ENCODE measurements at regions not wholly inside any gene's neighbourhood (a gene's known extent, or its start where the extent isn't known, plus 50 kb on each side); places are given as distances from the start of the nearest gene placed in this dataset.

DNA sequence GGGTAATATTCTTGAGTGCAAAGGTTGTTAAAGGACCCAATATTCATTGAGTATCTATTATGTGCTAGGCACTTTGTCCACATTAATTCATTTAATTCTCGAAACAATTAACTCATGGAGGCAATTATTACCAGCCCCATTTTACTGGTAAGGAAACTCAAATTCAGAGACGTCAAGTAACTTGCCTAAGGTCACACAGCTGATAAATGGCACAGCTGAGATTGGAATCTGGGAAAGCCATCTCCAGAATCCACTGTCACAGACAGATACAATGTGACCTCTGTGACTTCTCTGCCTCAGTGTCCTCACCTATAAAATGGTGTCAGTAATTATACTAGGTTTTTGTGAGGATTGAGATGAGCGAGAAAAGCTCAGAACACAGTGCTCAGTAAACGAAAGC lies 320.8 kb upstream of the ZFHX3 start:
- Histone ChIP-seq H2AFZ (ENCODE audit: low read depth, low read length) (no peak overlapping the region), H3K27ac (ENCODE audit: low read length, poor library complexity, severe bottlenecking) (no peak overlapping the region), H3K4ac (ENCODE audit: low read depth in 1 of 2, low read length in 2 of 2) (no peak overlapping the region), H3K36me3 (ENCODE audit: control insufficient read depth in 1 of 2, insufficient read depth in 2 of 2, low read depth in 1 of 2, low read length in 2 of 2) (no peaks in the 10 kb centered on the region), H3K9ac (ENCODE audit: low read length) (no peak overlapping the region), H3K27me3 (ENCODE audit: control insufficient read depth in 1 of 2, insufficient read depth in 1 of 2, low read length in 2 of 2) (no peaks in the 10 kb centered on the region), H3K9me3 (ENCODE audit: control insufficient read depth, low read length) (no peaks in the 10 kb centered on the region), H3K79me1 (replicated peaks; ENCODE audit: low read length, poor library complexity, severe bottlenecking) (no peaks in the 10 kb centered on the region), H4K91ac (ENCODE audit: low read length) (no peak overlapping the region), H2BK12ac (ENCODE audit: low read length in 2 of 2) (no peak overlapping the region), H2AK5ac (ENCODE audit: low read length, severe bottlenecking) (no peak overlapping the region), H4K8ac (ENCODE audit: low read length) (no peak overlapping the region), H3K4me2 (ENCODE audit: low read length, poor library complexity, severe bottlenecking) (no peak overlapping the region), H2BK5ac (ENCODE audit: low read depth, low read length, poor library complexity, severe bottlenecking) (no peak overlapping the region), H2BK15ac (ENCODE audit: low read depth, poor library complexity, severe bottlenecking) (no peak overlapping the region), H3K18ac (ENCODE audit: low read depth in 1 of 2, low read length in 2 of 2) (no peak overlapping the region), H3K4me3 (ENCODE audit: insufficient read depth in 1 of 2, low read depth in 1 of 2, low read length in 2 of 2) (no peak overlapping the region), H3K23ac (ENCODE audit: low read length in 2 of 2) (no peak overlapping the region), H3K14ac (ENCODE audit: low read length in 2 of 2) (no peak overlapping the region), H2BK120ac (ENCODE audit: low read depth, low read length) (no peak overlapping the region), H3K4me1 (ENCODE audit: control insufficient read depth, insufficient read depth, low read depth, low read length) (no peaks in the 10 kb centered on the region)
- no peak for DNase-seq
- 70% methylated on average over 2 of the region's 4 CpGs for WGBS

DNA sequence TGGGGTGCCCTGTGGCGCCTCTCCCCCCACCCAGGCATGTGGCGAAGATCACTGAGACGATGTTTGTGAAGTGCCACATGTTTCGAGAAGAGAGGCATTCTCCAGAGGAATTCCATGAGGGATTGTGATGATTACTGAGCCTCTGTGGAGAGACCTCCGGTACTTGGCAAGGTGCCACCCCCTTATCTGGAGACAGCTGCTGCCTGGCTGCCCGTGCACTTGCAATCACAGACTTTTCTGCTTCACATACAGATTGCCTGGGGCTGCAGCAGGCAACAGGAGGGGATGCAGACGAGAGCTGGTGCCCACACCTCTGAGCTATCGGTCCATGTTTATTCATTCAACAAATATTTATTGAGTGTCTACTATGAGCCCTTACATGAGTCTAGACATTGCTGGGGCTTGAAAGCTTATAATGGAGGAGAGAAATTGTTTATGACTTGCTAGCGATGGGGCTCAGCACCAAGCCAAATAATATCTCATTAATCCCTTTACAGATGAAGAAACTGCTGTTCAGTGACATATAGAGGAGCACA lies 317.2 kb upstream of the ZFHX3 start:
- Histone ChIP-seq H3K27ac (ENCODE audit: low read length, poor library complexity, severe bottlenecking) (no peak overlapping the region), H3K27me3 (ENCODE audit: control insufficient read depth in 1 of 2, insufficient read depth in 1 of 2, low read length in 2 of 2) (no peaks in the 10 kb centered on the region), H3K36me3 (ENCODE audit: control insufficient read depth in 1 of 2, insufficient read depth in 2 of 2, low read depth in 1 of 2, low read length in 2 of 2) (no peaks in the 10 kb centered on the region), H2AK5ac (ENCODE audit: low read length, severe bottlenecking) (no peak overlapping the region), H2BK120ac (ENCODE audit: low read depth, low read length) (no peak overlapping the region), H2BK12ac (ENCODE audit: low read length in 2 of 2) (no peak overlapping the region), H3K14ac (ENCODE audit: low read length in 2 of 2) (no peak overlapping the region), H3K4ac (ENCODE audit: low read depth in 1 of 2, low read length in 2 of 2) (no peak overlapping the region), H2BK5ac (ENCODE audit: low read depth, low read length, poor library complexity, severe bottlenecking) (no peak overlapping the region), H2AFZ (ENCODE audit: low read depth, low read length) (no peak overlapping the region), H3K9ac (ENCODE audit: low read length) (no peak overlapping the region), H3K79me1 (replicated peaks; ENCODE audit: low read length, poor library complexity, severe bottlenecking) (no peaks in the 10 kb centered on the region), H3K4me1 (ENCODE audit: control insufficient read depth, insufficient read depth, low read depth, low read length) (no peaks in the 10 kb centered on the region), H3K4me3 (ENCODE audit: insufficient read depth in 1 of 2, low read depth in 1 of 2, low read length in 2 of 2) (no peak overlapping the region), H4K91ac (ENCODE audit: low read length) (no peak overlapping the region), H4K8ac (ENCODE audit: low read length) (no peak overlapping the region), H3K4me2 (ENCODE audit: low read length, poor library complexity, severe bottlenecking) (no peak overlapping the region), H2BK15ac (ENCODE audit: low read depth, poor library complexity, severe bottlenecking) (no peak overlapping the region), H3K23ac (ENCODE audit: low read length in 2 of 2) (no peak overlapping the region), H3K18ac (ENCODE audit: low read depth in 1 of 2, low read length in 2 of 2) (no peak overlapping the region), H3K9me3 (ENCODE audit: control insufficient read depth, low read length) (no peaks in the 10 kb centered on the region)
- no peak for DNase-seq
- WGBS: 81% methylated on average over 8 of the region's 9 CpGs

DNA sequence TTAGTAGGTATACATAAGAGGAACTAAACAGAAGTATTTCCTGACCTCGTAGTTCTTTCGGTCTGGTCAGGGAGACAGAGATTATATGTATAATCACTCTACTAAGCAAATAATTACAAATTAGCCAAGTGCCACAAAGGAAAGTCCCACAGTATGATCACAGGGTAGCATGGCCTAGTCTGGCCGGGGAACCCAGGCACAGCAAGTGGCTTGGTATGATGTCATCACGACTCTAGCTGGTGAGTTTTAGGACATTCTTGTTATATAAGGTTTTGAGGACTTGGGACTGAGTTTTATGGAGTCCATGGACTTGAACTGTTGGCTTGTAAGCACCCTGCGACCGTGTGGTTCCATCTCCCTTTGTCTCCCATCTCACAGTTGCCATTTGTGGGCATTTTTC lies 316.5 kb upstream of the ZFHX3 start:
- Histone ChIP-seq H2BK5ac (ENCODE audit: low read depth, low read length, poor library complexity, severe bottlenecking) (no peak overlapping the region), H3K9me3 (ENCODE audit: control insufficient read depth, low read length) (no peaks in the 10 kb centered on the region)

DNA sequence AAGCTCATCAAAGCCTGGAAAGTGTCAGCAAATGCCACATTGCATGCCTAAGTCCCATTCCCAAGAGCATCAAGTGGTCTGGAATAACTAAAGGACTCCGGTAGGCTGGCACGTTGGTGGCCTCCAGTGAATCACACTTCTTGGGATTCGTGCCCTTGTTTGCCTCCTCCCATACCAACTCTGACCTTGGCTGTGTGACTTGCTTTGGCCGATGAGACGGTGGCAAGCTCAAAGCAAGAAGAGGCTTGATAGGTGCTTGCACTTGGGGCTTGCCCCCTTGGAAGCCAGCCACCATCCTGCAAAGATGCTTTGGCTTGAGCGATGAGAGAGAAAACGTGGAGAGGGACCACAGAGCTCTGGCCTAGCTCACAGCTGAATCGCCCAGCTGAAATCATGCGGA lies 313.1 kb upstream of the ZFHX3 start:
- 86% methylated on average over 8 of the region's 9 CpGs for WGBS

More for the DNA sequence above, 316.5 kb upstream of the ZFHX3 start:
- Histone ChIP-seq H3K9ac (ENCODE audit: low read length) (no peak overlapping the region), H2BK120ac (ENCODE audit: low read depth, low read length) (no peak overlapping the region), H3K27ac (ENCODE audit: low read length, poor library complexity, severe bottlenecking) (no peak overlapping the region), H3K23ac (ENCODE audit: low read length in 2 of 2) (no peak overlapping the region), H3K18ac (ENCODE audit: low read depth in 1 of 2, low read length in 2 of 2) (no peak overlapping the region), H3K4ac (ENCODE audit: low read depth in 1 of 2, low read length in 2 of 2) (no peak overlapping the region), H4K8ac (ENCODE audit: low read length) (no peak overlapping the region), H2BK12ac (ENCODE audit: low read length in 2 of 2) (no peak overlapping the region), H3K79me1 (replicated peaks; ENCODE audit: low read length, poor library complexity, severe bottlenecking) (no peaks in the 10 kb centered on the region), H2BK15ac (ENCODE audit: low read depth, poor library complexity, severe bottlenecking) (no peak overlapping the region), H4K91ac (ENCODE audit: low read length) (no peak overlapping the region), H3K14ac (ENCODE audit: low read length in 2 of 2) (no peak overlapping the region), H2AK5ac (ENCODE audit: low read length, severe bottlenecking) (no peak overlapping the region), H3K36me3 (ENCODE audit: control insufficient read depth in 1 of 2, insufficient read depth in 2 of 2, low read depth in 1 of 2, low read length in 2 of 2) (no peaks in the 10 kb centered on the region), H2AFZ (ENCODE audit: low read depth, low read length) (no peak overlapping the region), H3K4me2 (ENCODE audit: low read length, poor library complexity, severe bottlenecking) (no peak overlapping the region), H3K4me1 (ENCODE audit: control insufficient read depth, insufficient read depth, low read depth, low read length) (no peaks in the 10 kb centered on the region), H3K27me3 (ENCODE audit: control insufficient read depth in 1 of 2, insufficient read depth in 1 of 2, low read length in 2 of 2) (no peaks in the 10 kb centered on the region), H3K4me3 (ENCODE audit: insufficient read depth in 1 of 2, low read depth in 1 of 2, low read length in 2 of 2) (no peak overlapping the region)
- DNase-seq: no peak
- 76% methylated on average over 4 of the region's 6 CpGs for WGBS

More for the DNA sequence above, 313.1 kb upstream of the ZFHX3 start:
- Histone ChIP-seq H3K36me3 (ENCODE audit: control insufficient read depth in 1 of 2, insufficient read depth in 2 of 2, low read depth in 1 of 2, low read length in 2 of 2) (no peaks in the 10 kb centered on the region), H3K4me1 (ENCODE audit: control insufficient read depth, insufficient read depth, low read depth, low read length) (no peaks in the 10 kb centered on the region), H3K9ac (ENCODE audit: low read length) (no peak overlapping the region), H3K27ac (ENCODE audit: low read length, poor library complexity, severe bottlenecking) (no peak overlapping the region), H2BK12ac (ENCODE audit: low read length in 2 of 2) (no peak overlapping the region), H3K4me2 (ENCODE audit: low read length, poor library complexity, severe bottlenecking) (no peak overlapping the region), H2BK15ac (ENCODE audit: low read depth, poor library complexity, severe bottlenecking) (no peak overlapping the region), H3K9me3 (ENCODE audit: control insufficient read depth, low read length) (no peaks in the 10 kb centered on the region), H2BK5ac (ENCODE audit: low read depth, low read length, poor library complexity, severe bottlenecking) (no peak overlapping the region), H3K27me3 (ENCODE audit: control insufficient read depth in 1 of 2, insufficient read depth in 1 of 2, low read length in 2 of 2) (no peaks in the 10 kb centered on the region), H3K4ac (ENCODE audit: low read depth in 1 of 2, low read length in 2 of 2) (no peak overlapping the region), H3K4me3 (ENCODE audit: insufficient read depth in 1 of 2, low read depth in 1 of 2, low read length in 2 of 2) (no peak overlapping the region), H3K14ac (ENCODE audit: low read length in 2 of 2) (no peak overlapping the region), H2BK120ac (ENCODE audit: low read depth, low read length) (no peak overlapping the region), H3K79me1 (replicated peaks; ENCODE audit: low read length, poor library complexity, severe bottlenecking) (no peaks in the 10 kb centered on the region), H2AFZ (ENCODE audit: low read depth, low read length) (no peak overlapping the region), H4K91ac (ENCODE audit: low read length) (no peak overlapping the region), H2AK5ac (ENCODE audit: low read length, severe bottlenecking) (no peak overlapping the region), H4K8ac (ENCODE audit: low read length) (no peak overlapping the region), H3K23ac (ENCODE audit: low read length in 2 of 2) (no peak overlapping the region), H3K18ac (ENCODE audit: low read depth in 1 of 2, low read length in 2 of 2) (no peak overlapping the region)
- no peak for DNase-seq

Measured in mesenchymal stem cell (in vitro differentiated cells and primary cell).